Right lobe of liver (tissue), 6 donors: ENCODE measurements at regions not wholly inside any gene's neighbourhood (a gene's known extent, or its start where the extent isn't known, plus 50 kb on each side); places are given as distances from the start of the nearest gene placed in this dataset.

Experiments
- ATAC-seq, 4 donors: fragments of 200-7000 bp; cut with Tn5 transposase; one replicate each; pipeline ENCODE4 v1.9.1; 2020; ENCODE audit warnings: mild to moderate bottlenecking in 4 of 4, moderate library complexity in 4 of 4
- DNase-seq, 3 donors: peaks; one replicate each; pipeline ENCODE4 v3.0.0-alpha.2; 2020
- H3K27ac ChIP-seq, 3 donors: fragments of 200-600 bp; one replicate each; pipeline ENCODE4 v1.8.0; 2022
- H3K27me3 ChIP-seq, 2 donors: fragments of 200-600 bp; one replicate each; pipeline ENCODE4 v1.8.0; 2022
- H3K36me3 ChIP-seq, 4 donors: fragments of 200-600 bp; sonication (generic) in 1 of 4; one replicate each; pipeline versions ENCODE4 v1.5.1 to v1.8.0; 2017 to 2022; ENCODE audit warnings: control low read depth in 1 of 4
- H3K4me1 ChIP-seq, 4 donors: fragments of 200-600 bp; sonication (generic) in 1 of 4; one replicate each; pipeline versions ENCODE4 v1.5.1 to v1.8.0; 2017 to 2022; ENCODE audit warnings: control low read depth in 1 of 4
- H3K4me3 ChIP-seq, 3 donors: fragments of 200-600 bp; one replicate each; pipeline ENCODE4 v1.8.0; 2022
- H3K9me3 ChIP-seq, 4 donors: fragments of 200-600 bp; sonication (generic) in 1 of 4; one replicate each; pipeline versions ENCODE4 v1.5.1 to v1.8.0; 2017 to 2022; ENCODE audit warnings: control low read depth in 1 of 4
- POLR2A ChIP-seq: fragments of 450-650 bp; IDR thresholded peaks from one replicate; pipeline ENCODE4 v1.6.1; 2017; ENCODE audit warnings: antibody characterized with exemption, mild to moderate bottlenecking
- WGBS: methylation state at CpG from one replicate; pipeline ENCODE4 v1.1.6; 2018; ENCODE audit warnings: low coverage, low lambda C conversion rate; ENCODE audit not compliant: insufficient coverage; ENCODE audit errors: missing lambda C conversion rate; 5-methylcytosine and 5-hydroxymethylcytosine counted together
- intact Hi-C, 2 donors: fragments of 100-400 bp; cut with DNase I; formaldehyde crosslinking; loops; one replicate each; pipeline versions ENCODE4 v1.11.2 to v1.14.1; 2022
- TF ChIP-seq, protein P1 (sequence below), 4 donors: fragments of 200-600 bp in 3 of 4; fragments of 450-650 bp in 1 of 4; IDR thresholded peaks; one replicate each; pipeline versions ENCODE4 v1.5.1 to v1.8.0; 2016 to 2022; ENCODE audit warnings: antibody characterized with exemption in 4 of 4, mild to moderate bottlenecking in 2 of 4
- donor health status: DM: no; HTN: yes; CAD: no.
- donor health status: DM: no; HTN: no; CAD: no.
- donor health status: DM: no; HTN: no; CAD: no.
- donor health status: DM: no; HTN: yes; CAD: no.
- donor health status: DM: no; HTN: yes; CAD: no.

DNA sequence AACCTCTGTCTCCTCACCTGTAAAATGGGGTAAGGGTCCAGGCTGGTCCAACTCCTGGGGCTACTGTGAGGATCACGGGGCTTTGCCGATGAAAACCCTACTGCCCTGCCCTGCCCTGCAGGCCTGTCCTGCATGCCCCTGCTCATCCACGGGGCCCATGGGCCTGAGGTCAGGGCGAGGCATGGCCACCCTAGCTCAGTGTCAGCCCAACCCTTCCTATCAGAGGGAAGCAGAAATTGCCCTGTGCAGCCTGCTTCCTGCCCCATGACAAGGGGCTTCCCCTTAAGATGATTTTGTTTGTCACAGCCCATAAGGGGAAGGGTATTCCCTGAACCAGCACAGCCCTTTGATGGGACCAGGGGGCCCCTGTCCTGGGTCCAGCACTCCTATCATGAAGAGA, 353.6 kb upstream of the ID2 start:
- ATAC-seq (peak; percentile 22 to 71 (median 60)), DNase-seq (no peak)
- no CpG with 5 or more reads among the region's 4 CpGs for WGBS

DNA sequence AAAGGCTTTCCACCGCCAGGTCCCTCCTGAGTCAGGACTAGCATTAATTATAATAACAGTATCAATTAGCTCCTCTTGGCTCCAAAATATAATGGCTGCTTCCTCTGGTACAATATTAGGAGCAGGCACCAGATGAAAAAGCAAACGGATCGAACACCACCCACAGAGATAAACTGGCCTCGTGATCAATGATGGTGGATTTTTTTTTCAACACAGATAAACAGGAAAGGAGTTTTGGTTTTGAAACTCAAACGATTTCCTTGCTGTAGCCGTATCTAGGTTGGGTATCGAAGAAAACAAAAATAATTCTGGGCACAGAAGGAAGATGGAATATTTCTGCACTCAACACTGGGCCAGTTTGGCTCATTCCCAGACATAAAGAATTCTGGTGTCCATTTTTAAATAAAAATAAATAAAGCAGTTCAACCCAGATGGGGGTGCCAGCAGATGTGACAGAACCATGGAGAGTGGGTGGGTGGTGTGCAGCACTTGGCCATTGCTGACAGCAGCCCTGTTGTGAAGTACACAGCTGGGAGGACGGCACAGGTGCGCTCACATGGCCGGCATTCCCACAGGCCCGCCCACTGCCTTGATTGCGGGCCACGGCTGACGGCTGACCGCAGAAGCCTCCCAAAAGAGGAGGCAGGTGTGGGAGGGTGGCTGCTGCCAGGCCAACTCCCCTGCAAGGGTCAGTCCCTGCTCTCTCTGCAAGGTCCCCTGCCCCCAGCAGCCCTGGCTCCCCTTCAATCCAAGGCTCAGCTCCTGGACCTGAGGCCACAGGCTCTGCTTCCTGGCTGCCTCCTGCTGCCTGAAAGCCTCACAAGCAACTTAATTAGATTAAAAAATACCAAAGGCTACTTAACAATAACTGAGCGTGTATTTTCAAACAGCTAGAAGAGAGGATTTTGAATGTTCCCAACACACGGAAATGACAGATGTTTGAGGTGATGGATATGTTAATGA, 351.9 kb upstream of the ID2 start:
- WGBS = 29% methylated on average over 8 of the region's 17 CpGs
- Histone ChIP-seq H3K4me1 (peaks cover 0 to 24% (median 7%) of the 10 kb centered on the region in 4 donors), H3K27me3 (no peaks in the 10 kb centered on the region), H3K36me3 (no peaks in the 10 kb centered on the region), H3K4me3 (no peak overlapping the region), H3K27ac (peak overlapping the region in 1 of 3 donors; percentile 37), H3K9me3 (no peaks in the 10 kb centered on the region)
- intact Hi-C loops = no loop called here
- peak in 2 of 3 donors; percentile 54 to 62 for DNase-seq
- TF ChIP-seq, protein P1, sequence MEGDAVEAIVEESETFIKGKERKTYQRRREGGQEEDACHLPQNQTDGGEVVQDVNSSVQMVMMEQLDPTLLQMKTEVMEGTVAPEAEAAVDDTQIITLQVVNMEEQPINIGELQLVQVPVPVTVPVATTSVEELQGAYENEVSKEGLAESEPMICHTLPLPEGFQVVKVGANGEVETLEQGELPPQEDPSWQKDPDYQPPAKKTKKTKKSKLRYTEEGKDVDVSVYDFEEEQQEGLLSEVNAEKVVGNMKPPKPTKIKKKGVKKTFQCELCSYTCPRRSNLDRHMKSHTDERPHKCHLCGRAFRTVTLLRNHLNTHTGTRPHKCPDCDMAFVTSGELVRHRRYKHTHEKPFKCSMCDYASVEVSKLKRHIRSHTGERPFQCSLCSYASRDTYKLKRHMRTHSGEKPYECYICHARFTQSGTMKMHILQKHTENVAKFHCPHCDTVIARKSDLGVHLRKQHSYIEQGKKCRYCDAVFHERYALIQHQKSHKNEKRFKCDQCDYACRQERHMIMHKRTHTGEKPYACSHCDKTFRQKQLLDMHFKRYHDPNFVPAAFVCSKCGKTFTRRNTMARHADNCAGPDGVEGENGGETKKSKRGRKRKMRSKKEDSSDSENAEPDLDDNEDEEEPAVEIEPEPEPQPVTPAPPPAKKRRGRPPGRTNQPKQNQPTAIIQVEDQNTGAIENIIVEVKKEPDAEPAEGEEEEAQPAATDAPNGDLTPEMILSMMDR (IDR thresholded peaks at IDR 0.05) = peak in 1 of 4 donors; percentile 6
- TF ChIP-seq POLR2A = no peak
- peak in 2 of 4 donors; percentile 5 to 55 for ATAC-seq

More for the DNA sequence above, 353.6 kb upstream of the ID2 start:
- TF ChIP-seq POLR2A = no peak
- TF ChIP-seq, protein P1 (IDR thresholded peaks at IDR 0.05) = no peak
- Histone ChIP-seq H3K27ac (no peak overlapping the region), H3K4me3 (no peak overlapping the region), H3K9me3 (no peaks in the 10 kb centered on the region), H3K36me3 (no peaks in the 10 kb centered on the region), H3K27me3 (no peaks in the 10 kb centered on the region), H3K4me1 (peaks cover 0 to 9% (median 1%) of the 10 kb centered on the region in 4 donors)
- intact Hi-C loops = no loop called here

DNA sequence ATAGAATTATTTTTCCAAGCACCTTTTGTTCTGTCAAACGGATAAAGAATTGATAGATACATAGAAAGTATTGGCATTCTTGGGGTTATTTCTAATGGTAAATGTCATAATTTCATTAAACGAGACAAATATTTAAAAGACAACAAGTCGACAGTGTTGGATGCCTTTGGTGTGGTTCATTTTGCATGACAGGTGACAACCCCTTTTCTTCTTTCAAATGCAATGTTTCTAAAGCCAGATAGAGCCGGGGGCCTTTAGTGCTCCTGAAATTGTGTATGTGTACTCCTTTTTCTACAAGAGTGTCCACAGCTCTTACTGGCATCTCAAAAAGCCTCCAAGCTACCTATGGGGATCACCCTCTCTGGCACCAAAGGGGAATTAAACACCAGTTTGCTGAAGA, 350.8 kb upstream of the ID2 start:
- intact Hi-C loops = no loop called here
- Histone ChIP-seq H3K9me3 (no peaks in the 10 kb centered on the region), H3K27me3 (no peaks in the 10 kb centered on the region), H3K4me1 (peaks cover 0 to 27% (median 8%) of the 10 kb centered on the region in 4 donors), H3K36me3 (no peaks in the 10 kb centered on the region), H3K27ac (no peak overlapping the region), H3K4me3 (no peak overlapping the region)
- no peak for ATAC-seq
- WGBS = 91% methylated on average over 3 of the region's 4 CpGs
- no peak for TF ChIP-seq POLR2A
- TF ChIP-seq, protein P1 (IDR thresholded peaks at IDR 0.05) = no peak
- no peak for DNase-seq

DNA sequence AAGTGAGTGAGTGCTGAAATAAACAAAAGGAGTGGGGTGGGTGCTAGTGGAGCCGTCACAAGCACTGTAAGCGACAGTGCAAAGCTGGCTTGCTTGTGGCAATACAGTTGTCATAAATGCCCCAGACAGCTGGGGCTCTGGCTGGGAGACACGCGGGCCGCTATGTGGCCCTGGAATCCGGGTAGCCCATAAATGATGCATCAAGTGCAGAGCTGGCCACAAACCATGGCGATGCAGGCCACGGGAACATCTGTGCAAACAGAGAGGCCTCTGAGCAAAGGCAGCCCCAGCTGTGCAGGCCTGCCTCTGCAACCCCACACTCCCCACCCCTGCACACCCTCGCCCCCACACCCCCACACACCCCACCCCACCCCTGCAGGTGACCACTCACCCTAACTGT, 349.2 kb upstream of the ID2 start:
- ATAC-seq (no peak), DNase-seq (no peak)
- 80% methylated on average over 2 of the region's 9 CpGs for WGBS
- Histone ChIP-seq H3K36me3 (no peaks in the 10 kb centered on the region), H3K9me3 (no peaks in the 10 kb centered on the region), H3K27me3 (no peaks in the 10 kb centered on the region), H3K27ac (peak overlapping the region in 1 of 3 donors; percentile 8), H3K4me3 (no peak overlapping the region), H3K4me1 (peaks cover 0 to 27% (median 8%) of the 10 kb centered on the region in 4 donors)
- intact Hi-C loops = no loop called here
- TF ChIP-seq POLR2A = no peak
- TF ChIP-seq, protein P1 (IDR thresholded peaks at IDR 0.05) = no peak
